GM21526 (cell line): ENCODE measurements at regions not wholly inside any gene's neighbourhood (a gene's known extent, or its start where the extent isn't known, plus 50 kb on each side); places are given as distances from the start of the nearest gene placed in this dataset.
"Not testable (repeated sequence)": the region's sequence is repeated elsewhere in the genome, so short reads cannot be mapped to it uniquely, and the experiment has no call there.

Experiments
- ATAC-seq: cut with Tn5 transposase; IDR thresholded peaks from one replicate; pipeline ENCODE4 v1.9.1; 2021; ENCODE audit warnings: moderate library complexity; ENCODE audit not compliant: unreplicated experiment, low FRiP score

GRCh38 chr1:91099746-91100621, 78.1 kb upstream of the ZNF644 start:
- no peak for ATAC-seq

DNA sequence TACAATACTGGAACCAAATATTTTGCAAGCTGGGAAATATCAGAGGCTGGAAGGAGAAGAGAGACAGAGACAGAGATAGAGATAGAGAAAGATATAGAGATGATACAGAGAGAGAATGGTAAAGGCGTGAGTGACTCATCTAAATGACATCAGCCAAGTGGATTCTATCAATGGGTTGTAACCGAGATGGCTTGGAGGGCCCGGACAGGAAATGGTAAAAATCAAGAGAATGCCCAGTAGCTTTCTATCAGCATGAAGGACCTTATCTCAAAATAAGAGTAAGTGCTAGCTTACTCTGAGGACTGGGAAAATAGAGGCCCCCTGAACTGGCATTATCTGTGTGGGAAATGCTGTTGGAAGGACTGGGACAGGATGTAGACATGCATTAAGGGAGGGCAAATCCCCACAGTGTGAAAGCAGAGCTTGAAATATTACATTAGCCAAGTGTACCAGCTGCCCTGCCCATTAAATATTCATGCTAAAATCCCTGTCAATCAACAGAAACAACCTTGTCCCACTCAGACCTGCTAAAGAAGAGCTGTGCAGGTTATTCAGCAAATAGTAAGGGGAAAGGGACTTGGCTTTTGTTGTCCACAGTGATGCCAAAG, 76.6 kb upstream of the ZNF644 start:
- ATAC-seq, result no peak

DNA sequence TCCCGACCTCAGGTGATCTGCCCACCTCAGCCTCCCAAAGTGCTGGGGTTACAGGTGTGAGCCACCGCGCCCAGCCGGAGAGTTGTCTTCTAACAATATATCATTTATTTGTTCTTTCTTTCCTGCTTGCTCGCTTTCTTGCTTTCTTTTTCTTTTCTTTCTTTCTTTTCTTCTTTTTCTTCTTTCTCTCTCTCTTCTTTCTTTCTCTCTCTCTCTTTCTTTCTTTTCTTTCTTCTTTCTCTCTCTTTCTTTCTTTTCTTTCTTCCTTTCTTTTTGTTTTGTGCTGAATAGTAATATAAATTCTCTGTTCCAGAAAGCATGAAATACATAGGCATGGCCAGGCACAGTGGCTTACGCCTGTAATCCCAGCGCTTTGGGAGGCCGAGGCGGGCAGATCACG, 73.5 kb upstream of the ZNF644 start:
- not testable (repeated sequence) for ATAC-seq

GRCh38 chr1:91092503-91092902, 70.7 kb upstream of the ZNF644 start:
- ATAC-seq, result no peak

GRCh38 chr1:91091812-91092211, 70.0 kb upstream of the ZNF644 start:
- no peak for ATAC-seq

GRCh38 chr1:91080650-91081049, 58.8 kb upstream of the ZNF644 start:
- no peak for ATAC-seq

DNA sequence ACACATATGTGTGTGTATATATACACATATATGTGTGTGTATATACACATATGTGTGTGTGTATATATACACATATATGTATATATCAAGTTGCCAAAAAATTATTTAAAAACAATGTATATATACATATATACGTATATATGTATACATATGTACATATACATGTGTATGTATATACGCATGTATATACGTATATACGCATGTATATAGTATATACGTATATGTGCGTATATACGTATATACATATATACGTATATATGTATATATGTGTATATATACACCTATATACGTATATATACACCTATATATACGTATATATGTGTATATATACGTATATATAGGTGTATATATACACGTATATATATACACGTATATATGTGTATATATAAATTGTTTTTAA, 57.0 kb upstream of the ZNF644 start:
- no peak for ATAC-seq

DNA sequence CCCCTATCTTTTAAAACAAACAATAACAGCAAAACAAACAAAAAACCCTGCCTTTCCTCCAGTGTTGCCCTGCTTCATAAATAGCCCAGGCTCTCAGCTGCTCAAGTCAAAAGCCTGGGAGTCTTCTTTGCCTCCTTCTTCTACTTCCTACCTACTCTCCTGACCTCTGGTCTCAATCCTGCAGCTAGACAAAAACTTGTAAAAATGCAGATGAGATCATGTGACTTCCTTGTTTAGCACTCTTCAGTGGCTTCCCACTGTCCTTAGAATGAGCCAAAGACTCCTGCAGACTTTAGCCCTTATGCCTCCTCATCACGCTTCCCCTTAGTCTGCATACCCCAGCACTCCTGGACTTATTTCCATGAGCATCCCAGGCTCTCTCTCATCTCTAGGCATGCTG, 55.0 kb upstream of the ZNF644 start:
- ATAC-seq, result no peak

GRCh38 chr1:91075233-91076135, 53.6 kb upstream of the ZNF644 start:
- no peak for ATAC-seq

- ATAC-seq, result no peak
Observed at GRCh38 chr1:91073299-91073698, 51.5 kb upstream of the ZNF644 start.

DNA sequence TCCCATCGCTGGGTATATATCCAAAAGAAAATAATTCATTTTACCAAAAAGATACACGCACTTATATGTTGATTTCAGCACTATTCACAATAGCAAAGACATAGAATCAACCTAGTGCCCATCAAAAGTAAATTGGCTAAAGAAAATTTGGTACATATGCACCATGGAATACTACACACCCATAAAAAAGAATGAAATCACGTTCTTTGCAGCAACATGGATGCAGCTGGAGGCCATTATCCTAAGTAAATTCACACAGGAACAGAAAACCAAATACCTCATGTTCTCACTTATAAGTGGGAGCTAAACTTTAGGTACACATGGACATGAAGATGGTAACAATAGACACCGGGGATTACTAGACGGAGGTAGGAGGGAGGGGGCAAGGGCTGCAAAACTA, 50.0 kb upstream of the ZNF644 start:
- no peak for ATAC-seq
